ENCODE measurements at regions not wholly inside any gene's neighbourhood (a gene's known extent, or its start where the extent isn't known, plus 50 kb on each side); places are given as distances from the start of the nearest gene placed in this dataset.

- no peak for DNase-seq
Observed at GRCh38 chr12:111034886-111035577, 114.7 kb upstream of the MYL2 start.

- peak; percentile 15 for DNase-seq
Observed at GRCh38 chr12:111034083-111034885, 113.9 kb upstream of the MYL2 start, which contains the start of gene CUX2. CUX2 (plus strand) TSS chr12:111034165.

- no peak for DNase-seq
Observed at GRCh38 chr12:111033281-111034082, 113.1 kb upstream of the MYL2 start.

GRCh38 chr12:111032591-111032919 lies 112.2 kb upstream of the MYL2 start:
- no peak for DNase-seq

GRCh38 chr12:111031916-111032590 lies 111.7 kb upstream of the MYL2 start:
- DNase-seq, result no peak

- no peak for DNase-seq
Observed at GRCh38 chr12:111030800-111031199, 110.4 kb upstream of the MYL2 start.

- no peak for DNase-seq
Observed at GRCh38 chr12:111029732-111030131, 109.4 kb upstream of the MYL2 start.

GRCh38 chr12:111029305-111029704 lies 108.9 kb upstream of the MYL2 start:
- DNase-seq, result no peak

- DNase-seq, result no peak
Observed at GRCh38 chr12:111028830-111029229, 108.5 kb upstream of the MYL2 start.

- DNase-seq, result no peak
Observed at GRCh38 chr12:111027431-111027830, 107.1 kb upstream of the MYL2 start.

GRCh38 chr12:111025792-111026430 lies 105.5 kb upstream of the MYL2 start:
- DNase-seq, result no peak

- no peak for DNase-seq
Observed at GRCh38 chr12:111025301-111025700, 104.9 kb upstream of the MYL2 start.

- DNase-seq, result peak; percentile 39
Observed at GRCh38 chr12:111024205-111024801, 103.9 kb upstream of the MYL2 start.

- no peak for DNase-seq
Observed at GRCh38 chr12:111022386-111022785, 102.0 kb upstream of the MYL2 start.

GRCh38 chr12:111014547-111014946 lies 94.2 kb upstream of the MYL2 start:
- DNase-seq, result no peak

GRCh38 chr12:111012918-111013317 lies 92.5 kb upstream of the MYL2 start:
- DNase-seq, result no peak

- DNase-seq, result no peak
Observed at GRCh38 chr12:111011999-111012600, 91.7 kb upstream of the MYL2 start.

- DNase-seq, result no peak
Observed at GRCh38 chr12:111010916-111011657, 90.7 kb upstream of the MYL2 start.

GRCh38 chr12:111010061-111010460 lies 89.7 kb upstream of the MYL2 start:
- DNase-seq, result no peak

GRCh38 chr12:111006621-111007020 lies 86.2 kb upstream of the MYL2 start:
- DNase-seq, result no peak

- DNase-seq, result no peak
Observed at GRCh38 chr12:110998971-110999370, 78.6 kb upstream of the MYL2 start.
